Sigmoid colon (tissue), 6 donors: ENCODE measurements at regions not wholly inside any gene's neighbourhood (a gene's known extent, or its start where the extent isn't known, plus 50 kb on each side); places are given as distances from the start of the nearest gene placed in this dataset.

Experiments
- DNase-seq: peaks from one replicate; pipeline ENCODE4 v3.0.0-alpha.2; 2019
- H3K27ac ChIP-seq, 4 donors: fragments of 200-600 bp; sonication (generic); one replicate each; pipeline ENCODE4 v1.5.1; 2016 to 2019; ENCODE audit warnings: mild to moderate bottlenecking in 1 of 4
- H3K27me3 ChIP-seq, 3 donors: fragments of 200-600 bp; sonication (generic); one replicate each; pipeline ENCODE4 v1.5.1; 2019; ENCODE audit warnings: mild to moderate bottlenecking in 1 of 3
- H3K36me3 ChIP-seq, 4 donors: fragments of 200-600 bp; sonication (generic); one replicate each; pipeline ENCODE4 v1.5.1; 2016 to 2019
- H3K4me1 ChIP-seq, 4 donors: fragments of 200-600 bp; sonication (generic); one replicate each; pipeline ENCODE4 v1.5.1; 2017 to 2019
- H3K4me3 ChIP-seq, 4 donors: fragments of 200-600 bp; sonication (generic); one replicate each; pipeline ENCODE4 v1.5.1; 2017 to 2019; ENCODE audit warnings: mild to moderate bottlenecking in 2 of 4, moderate library complexity in 1 of 4
- H3K9me3 ChIP-seq, 4 donors: fragments of 200-600 bp in 3 of 4; sonication (generic) in 3 of 4; one replicate each; pipeline versions ENCODE4 v1.5.1 to v1.6.1; 2013 to 2019
- EP300 ChIP-seq, 4 donors: sonication (generic); formaldehyde crosslinking; IDR thresholded peaks; one replicate each; pipeline ENCODE4 v1.6.1; 2017; ENCODE audit warnings: antibody characterized with exemption in 4 of 4
- POLR2A ChIP-seq, 2 donors: fragments of 450-650 bp; IDR thresholded peaks; one replicate each; pipeline ENCODE4 v1.6.1; 2016; ENCODE audit warnings: antibody characterized with exemption in 2 of 2, mild to moderate bottlenecking in 2 of 2, moderate library complexity in 2 of 2
- POLR2AphosphoS5 ChIP-seq, 4 donors: sonication (generic); formaldehyde crosslinking; IDR thresholded peaks; one replicate each; pipeline ENCODE4 v1.6.1; 2017; ENCODE audit warnings: antibody characterized with exemption in 4 of 4
- WGBS, 2 donors: extraction: QIAGEN DNeasy Blood & Tissue Kit; methylation state at CpG; one replicate each; pipeline ENCODE4 v1.1.7; 2013; 5-methylcytosine and 5-hydroxymethylcytosine counted together
- intact Hi-C: fragments of 100-400 bp; cut with DNase I; formaldehyde crosslinking; loops from one replicate; pipeline ENCODE4 v1.15.1; 2023
- TF ChIP-seq, protein P1 (sequence below), 4 experiments: fragments of 450-650 bp in 3 of 4; fragments of 200-600 bp in 1 of 4; IDR thresholded peaks; one replicate each; pipeline ENCODE4 v1.5.1; 2016 to 2019; ENCODE audit warnings: antibody characterized with exemption in 4 of 4, mild to moderate bottlenecking in 3 of 4, moderate library complexity in 2 of 4
- donor health status: healthy with polysubstance abuse.
- donor health status: healthy.

DNA sequence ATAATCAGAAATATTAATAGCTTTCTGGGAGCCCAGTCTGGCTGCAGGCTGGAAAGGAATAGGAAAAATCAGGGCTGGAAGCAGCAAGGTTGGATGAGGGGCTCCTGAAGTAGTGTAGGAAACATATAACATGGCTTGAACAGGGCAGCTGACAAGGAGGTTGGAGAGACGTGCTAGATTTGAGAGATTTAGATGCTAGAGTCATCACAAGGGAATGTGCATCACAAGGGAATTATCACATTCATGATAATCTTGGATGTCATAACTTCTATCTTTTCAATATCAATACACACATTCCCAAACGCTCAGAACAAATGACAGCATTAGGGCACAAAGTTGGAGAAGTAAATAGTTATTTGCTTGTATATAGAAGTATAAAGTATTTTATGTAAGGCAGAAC is 120.9 kb upstream of the EGFR start:
- H3K4me1 ChIP-seq: no peaks in the 10 kb centered on the region
- 71 to 74% methylated on average over 2 of the region's 2 CpGs for WGBS, 2 donors
- no peak for DNase-seq
- no peak overlapping the region for H3K4me3 ChIP-seq
- intact Hi-C loops: no loop called here
- no peaks in the 10 kb centered on the region for H3K27me3 ChIP-seq
- no peaks in the 10 kb centered on the region for H3K36me3 ChIP-seq
- peak overlapping the region in 1 of 4 donors; percentile 36 for H3K27ac ChIP-seq
- no peaks in the 10 kb centered on the region for H3K9me3 ChIP-seq
- TF ChIP-seq POLR2A (IDR thresholded peaks at IDR 0.05) (no peak), EP300 (IDR thresholded peaks at IDR 0.05) (no peak), POLR2AphosphoS5 (IDR thresholded peaks at IDR 0.05) (no peak)
- TF ChIP-seq, protein P1, sequence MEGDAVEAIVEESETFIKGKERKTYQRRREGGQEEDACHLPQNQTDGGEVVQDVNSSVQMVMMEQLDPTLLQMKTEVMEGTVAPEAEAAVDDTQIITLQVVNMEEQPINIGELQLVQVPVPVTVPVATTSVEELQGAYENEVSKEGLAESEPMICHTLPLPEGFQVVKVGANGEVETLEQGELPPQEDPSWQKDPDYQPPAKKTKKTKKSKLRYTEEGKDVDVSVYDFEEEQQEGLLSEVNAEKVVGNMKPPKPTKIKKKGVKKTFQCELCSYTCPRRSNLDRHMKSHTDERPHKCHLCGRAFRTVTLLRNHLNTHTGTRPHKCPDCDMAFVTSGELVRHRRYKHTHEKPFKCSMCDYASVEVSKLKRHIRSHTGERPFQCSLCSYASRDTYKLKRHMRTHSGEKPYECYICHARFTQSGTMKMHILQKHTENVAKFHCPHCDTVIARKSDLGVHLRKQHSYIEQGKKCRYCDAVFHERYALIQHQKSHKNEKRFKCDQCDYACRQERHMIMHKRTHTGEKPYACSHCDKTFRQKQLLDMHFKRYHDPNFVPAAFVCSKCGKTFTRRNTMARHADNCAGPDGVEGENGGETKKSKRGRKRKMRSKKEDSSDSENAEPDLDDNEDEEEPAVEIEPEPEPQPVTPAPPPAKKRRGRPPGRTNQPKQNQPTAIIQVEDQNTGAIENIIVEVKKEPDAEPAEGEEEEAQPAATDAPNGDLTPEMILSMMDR (IDR thresholded peaks at IDR 0.05): no peak

DNA sequence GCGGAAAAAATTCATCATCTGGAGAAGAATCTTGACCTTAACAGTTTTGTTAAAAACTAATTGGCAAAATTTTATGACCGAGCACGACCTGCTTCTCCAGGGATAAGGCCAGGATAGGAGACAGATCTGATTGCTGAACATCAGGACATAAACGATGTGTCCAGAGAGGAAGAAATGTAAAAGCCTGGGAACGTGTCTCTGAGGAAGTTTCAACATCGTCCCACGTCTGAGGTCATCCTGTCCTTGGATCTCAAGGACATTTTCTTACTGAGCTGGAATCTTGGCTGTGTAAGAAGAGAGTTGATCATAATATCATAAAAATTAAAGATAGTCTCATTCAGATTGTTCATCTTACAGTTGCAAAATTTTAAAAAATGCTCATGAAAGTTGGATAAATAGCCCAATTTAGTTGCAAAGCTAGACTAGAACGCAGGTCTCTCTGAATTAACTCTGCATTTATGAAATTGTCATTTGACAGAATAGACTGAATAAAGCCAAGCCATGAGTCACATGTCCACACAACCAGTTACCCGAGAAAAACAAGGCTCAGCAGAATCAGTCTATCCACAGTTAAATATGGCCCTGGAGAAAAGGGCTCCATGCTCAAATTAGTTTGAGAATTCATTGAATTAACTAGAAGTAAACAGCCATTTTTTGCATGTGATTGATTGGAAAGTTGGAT is 120.0 kb upstream of the EGFR start:
- intact Hi-C loops: no loop called here
- TF ChIP-seq POLR2AphosphoS5 (IDR thresholded peaks at IDR 0.05) (peak in 3 of 4 donors; percentile 15 to 44 (median 31)), EP300 (IDR thresholded peaks at IDR 0.05) (no peak)
- no peaks in the 10 kb centered on the region for H3K27me3 ChIP-seq
- peak overlapping the region in 1 of 4 donors; percentile 36 for H3K27ac ChIP-seq
- no peaks in the 10 kb centered on the region for H3K9me3 ChIP-seq
- H3K4me1 ChIP-seq: no peaks in the 10 kb centered on the region
- H3K36me3 ChIP-seq: no peaks in the 10 kb centered on the region
- peak; percentile 76 for DNase-seq
- H3K4me3 ChIP-seq: no peak overlapping the region
- WGBS, 2 donors: 68 to 78% methylated on average over 9 of the region's 9 CpGs

DNA sequence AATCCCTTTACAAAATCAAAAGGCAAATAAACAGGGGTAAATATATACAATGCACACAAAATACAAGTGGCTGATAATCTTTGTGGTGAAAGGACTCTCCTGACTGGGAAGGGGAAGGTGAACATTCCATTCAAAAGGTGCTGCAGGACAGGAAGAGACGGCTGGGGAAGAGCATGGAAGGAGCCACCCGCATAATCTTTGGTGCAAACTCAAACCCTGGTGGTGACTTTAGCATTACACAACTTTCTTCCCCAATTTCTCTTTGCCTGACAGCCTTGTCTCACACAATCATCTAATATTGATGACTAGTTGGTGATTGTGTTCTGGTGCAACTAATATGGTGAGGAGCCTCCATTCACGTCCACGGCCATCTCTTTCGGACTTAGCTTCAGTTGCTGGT is 117.0 kb upstream of the EGFR start:
- no peak for DNase-seq
- Histone ChIP-seq H3K27ac (no peak overlapping the region), H3K4me3 (no peak overlapping the region), H3K36me3 (no peaks in the 10 kb centered on the region), H3K27me3 (no peaks in the 10 kb centered on the region), H3K4me1 (no peaks in the 10 kb centered on the region), H3K9me3 (no peaks in the 10 kb centered on the region)
- WGBS, 2 donors: 92 to 93% methylated on average over 5 of the region's 5 CpGs
- intact Hi-C loops: no loop called here
- TF ChIP-seq, protein P1 (IDR thresholded peaks at IDR 0.05): no peak
- TF ChIP-seq EP300 (IDR thresholded peaks at IDR 0.05) (no peak), POLR2AphosphoS5 (IDR thresholded peaks at IDR 0.05) (no peak), POLR2A (IDR thresholded peaks at IDR 0.05) (no peak)

DNA sequence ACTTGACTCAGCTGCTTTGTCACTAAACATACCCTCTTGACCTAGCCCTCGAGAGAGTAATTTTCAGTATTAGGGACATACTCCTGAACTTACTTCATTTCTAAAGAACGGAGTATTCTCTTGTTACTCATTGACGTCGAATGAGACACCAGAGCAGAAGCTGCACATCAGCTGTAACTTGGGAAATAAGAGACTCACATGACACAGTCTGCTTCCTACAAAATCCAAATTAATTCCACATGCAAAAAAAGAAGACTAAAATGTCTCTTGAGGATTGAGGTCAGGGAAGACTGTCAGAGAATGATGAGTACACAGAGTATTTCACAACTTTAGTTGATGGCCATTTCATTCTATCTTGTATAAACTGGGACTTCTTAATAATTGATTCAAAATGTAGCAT is 114.7 kb upstream of the EGFR start:
- DNase-seq: no peak
- intact Hi-C loops: no loop called here
- Histone ChIP-seq H3K4me3 (no peak overlapping the region), H3K36me3 (no peaks in the 10 kb centered on the region), H3K27me3 (no peaks in the 10 kb centered on the region), H3K4me1 (no peaks in the 10 kb centered on the region), H3K27ac (no peak overlapping the region), H3K9me3 (no peaks in the 10 kb centered on the region)
- WGBS, 2 donors: 88 to 89% methylated on average over 4 of the region's 4 CpGs
- TF ChIP-seq EP300 (IDR thresholded peaks at IDR 0.05): no peak
- TF ChIP-seq POLR2AphosphoS5 (IDR thresholded peaks at IDR 0.05): peak; percentile 41 to 74 (median 50)

DNA sequence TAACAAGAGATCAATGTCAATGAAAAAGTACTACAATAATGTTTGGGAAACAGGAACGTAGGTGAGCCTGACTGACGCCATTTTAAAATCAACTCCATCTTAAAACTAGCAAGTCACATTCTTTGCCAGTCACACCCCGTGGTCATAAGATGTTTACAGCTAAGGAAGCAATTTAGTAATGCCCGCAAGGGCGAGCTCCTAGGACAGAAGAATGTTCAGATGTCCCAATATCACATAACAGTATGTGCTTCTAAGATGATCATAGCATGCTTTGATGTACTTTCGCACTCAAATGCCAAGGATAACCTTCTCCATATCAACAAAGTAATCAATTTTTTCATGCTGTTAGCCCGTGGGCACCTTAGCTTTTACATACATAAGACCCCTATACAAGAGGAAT is 113.8 kb upstream of the EGFR start:
- no peaks in the 10 kb centered on the region for H3K36me3 ChIP-seq
- no peak overlapping the region for H3K27ac ChIP-seq
- no peaks in the 10 kb centered on the region for H3K9me3 ChIP-seq
- WGBS, 2 donors: 32 to 76% methylated on average over 7 of the region's 7 CpGs
- no peak for DNase-seq
- no peak overlapping the region for H3K4me3 ChIP-seq
- H3K4me1 ChIP-seq: no peaks in the 10 kb centered on the region
- intact Hi-C loops: no loop called here
- TF ChIP-seq, protein P1 (IDR thresholded peaks at IDR 0.05): no peak
- TF ChIP-seq POLR2AphosphoS5 (IDR thresholded peaks at IDR 0.05): no peak
- TF ChIP-seq POLR2A (IDR thresholded peaks at IDR 0.05): no peak
- TF ChIP-seq EP300 (IDR thresholded peaks at IDR 0.05): no peak
- no peaks in the 10 kb centered on the region for H3K27me3 ChIP-seq

DNA sequence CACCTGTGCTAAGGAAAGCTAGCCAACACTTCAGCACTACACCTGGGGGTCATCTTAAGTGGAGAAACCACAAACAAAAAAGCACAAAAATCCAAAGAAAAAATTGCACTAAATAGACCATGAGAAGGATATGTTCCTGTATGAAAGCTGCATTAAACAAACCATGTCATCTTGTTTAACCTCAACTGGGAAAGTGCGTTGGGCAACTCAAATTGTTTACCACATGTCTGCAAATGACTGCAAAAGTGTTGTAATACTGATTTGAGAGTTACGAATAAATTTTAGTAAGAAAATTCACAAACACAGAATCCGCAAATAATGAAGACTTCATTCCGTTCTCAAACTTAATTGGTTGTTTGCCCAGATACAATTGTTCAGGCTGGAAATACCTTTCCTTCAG is 111.9 kb upstream of the EGFR start:
- Histone ChIP-seq H3K9me3 (peaks cover 0 to 2% (median 0%) of the 10 kb centered on the region in 4 donors), H3K27ac (no peak overlapping the region), H3K36me3 (no peaks in the 10 kb centered on the region), H3K4me3 (no peak overlapping the region), H3K4me1 (no peaks in the 10 kb centered on the region), H3K27me3 (no peaks in the 10 kb centered on the region)
- intact Hi-C loops: no loop called here
- WGBS, 2 donors: 91 to 94% methylated on average over 4 of the region's 4 CpGs
- TF ChIP-seq EP300 (IDR thresholded peaks at IDR 0.05) (no peak), POLR2A (IDR thresholded peaks at IDR 0.05) (no peak), POLR2AphosphoS5 (IDR thresholded peaks at IDR 0.05) (no peak)
- TF ChIP-seq, protein P1 (IDR thresholded peaks at IDR 0.05): no peak
- DNase-seq: no peak
